Endothelial cell of umbilical vein (primary cell): ENCODE measurements at regions not wholly inside any gene's neighbourhood (a gene's known extent, or its start where the extent isn't known, plus 50 kb on each side); places are given as distances from the start of the nearest gene placed in this dataset.

Experiments
- BruUV-seq: library from RNA; stranded (reverse); fragments of 400-500 nt; replicated peaks from 2 replicates; lab custom pipeline; 2021; lab: Mats Ljungman, UMichigan
- CTCF ChIA-PET: fragments of 300-600, 350-600 bp; sonication (Branson Sonifier 250); formaldehyde crosslinking; loops from one replicate; lab custom pipeline; 2021; ENCODE audit warnings: antibody characterized with exemption, inconsistent platforms; lab: Charles Lee
- POLR2A ChIA-PET: fragments of 300-600, 350-600 bp; sonication (Branson Sonifier 250); formaldehyde crosslinking; loops from one replicate; lab custom pipeline; 2021; ENCODE audit warnings: antibody characterized with exemption, inconsistent platforms; lab: Charles Lee
- DNase-seq: peaks from one replicate; pipeline ENCODE4 v3.0.0-alpha.2; 2011; ENCODE audit warnings: low read depth, low spot score
- FAIRE-seq: peaks from 2 replicates; lab custom pipeline; 2011; peaks lifted over from hg19 to GRCh38; lab: Jason Lieb, UNC
- H2AFZ ChIP-seq: 2 replicates; pipeline ENCODE4 v1.6.0; 2012; ENCODE audit warnings: low read depth, low read length, control low read depth, inconsistent platforms
- H3K27ac ChIP-seq: 2 replicates; pipeline ENCODE4 v1.5.1; 2011; ENCODE audit warnings: low read depth, mild to moderate bottlenecking, control low read depth, low read length, moderate library complexity; ENCODE audit not compliant: insufficient read depth
- H3K27me3 ChIP-seq, 2 experiments: 2 replicates each; pipeline versions ENCODE4 v1.6.0 to v1.6.1; 2011; ENCODE audit warnings: low read length in 2 of 2, mixed read lengths in 1 of 2; ENCODE audit not compliant: control insufficient read depth in 2 of 2, insufficient read depth in 2 of 2
- H3K36me3 ChIP-seq, 2 experiments: 2 replicates in 1 of 2; 3 replicates in 1 of 2; pipeline ENCODE4 v1.5.1; 2011; ENCODE audit warnings: low read length in 2 of 2, mild to moderate bottlenecking in 1 of 2, moderate library complexity in 1 of 2; ENCODE audit not compliant: control insufficient read depth in 2 of 2, insufficient read depth in 2 of 2; ENCODE audit errors: extremely low read depth in 1 of 2
- H3K4me1 ChIP-seq: 3 replicates; pipeline ENCODE4 v1.5.1; 2011; ENCODE audit warnings: mild to moderate bottlenecking, low read length; ENCODE audit not compliant: control insufficient read depth, insufficient read depth; ENCODE audit errors: extremely low read depth
- H3K4me2 ChIP-seq: 2 replicates; pipeline ENCODE4 v1.6.1; 2011; ENCODE audit warnings: low read length, control low read depth, mixed read lengths; ENCODE audit not compliant: insufficient read depth
- H3K4me3 ChIP-seq, 3 experiments: fragments of 200-600 bp in 1 of 3; sonication (generic), shearing (Covaris generic) in 1 of 3; replicated peaks in 1 of 3; 2 replicates each; pipeline ENCODE4 v1.5.1; 2011 to 2016; ENCODE audit warnings: control low read depth in 3 of 3, low read length in 3 of 3, mild to moderate bottlenecking in 2 of 3, inconsistent platforms in 1 of 3, low read depth in 1 of 3, moderate library complexity in 1 of 3; ENCODE audit not compliant: insufficient read depth in 1 of 3
- H3K79me2 ChIP-seq: 2 replicates; pipeline ENCODE4 v1.6.0; 2012; ENCODE audit warnings: low read length, inconsistent platforms; ENCODE audit not compliant: control insufficient read depth, insufficient read depth
- H3K9ac ChIP-seq: replicated peaks from 2 replicates; pipeline ENCODE3; 2011; ENCODE audit warnings: low read length, control low read depth; ENCODE audit not compliant: insufficient read depth; ENCODE audit errors: extremely low read depth
- H3K9me1 ChIP-seq: replicated peaks from 3 replicates; pipeline ENCODE4 v1.6.0; 2011; ENCODE audit warnings: mild to moderate bottlenecking, low read length; ENCODE audit not compliant: control insufficient read depth, insufficient read depth; ENCODE audit errors: extremely low read depth
- H3K9me3 ChIP-seq: replicated peaks from 2 replicates; pipeline ENCODE4 v1.5.1; 2012; ENCODE audit warnings: low read length, inconsistent platforms; ENCODE audit not compliant: control insufficient read depth, insufficient read depth
- H4K20me1 ChIP-seq: replicated peaks from 2 replicates; pipeline ENCODE3; 2011; ENCODE audit warnings: mild to moderate bottlenecking, low read length; ENCODE audit not compliant: control insufficient read depth, insufficient read depth; ENCODE audit errors: extremely low read depth
- CTCF ChIP-seq, 2 donors: IDR thresholded peaks; 1 replicate in 1 of 2; 2 replicates in 1 of 2; pipeline ENCODE4 v1.5.1; 2011; ENCODE audit warnings: low read length in 2 of 2, mild to moderate bottlenecking in 2 of 2, moderate library complexity in 2 of 2, control low read depth in 1 of 2, inconsistent platforms in 1 of 2, low read depth in 1 of 2; ENCODE audit not compliant: insufficient read depth in 1 of 2; ENCODE audit errors: extremely low read depth in 1 of 2
- EZH2 ChIP-seq: IDR thresholded peaks from 2 replicates; pipeline ENCODE4 v1.6.1; 2012; ENCODE audit warnings: borderline replicate concordance, low read depth, mild to moderate bottlenecking, moderate library complexity, low read length, inconsistent platforms; ENCODE audit not compliant: severe bottlenecking
- FOS ChIP-seq: IDR thresholded peaks from 2 replicates; pipeline ENCODE4 v1.6.1; 2011; ENCODE audit warnings: mild to moderate bottlenecking, low read length, moderate library complexity, borderline replicate concordance; ENCODE audit not compliant: insufficient read depth
- GATA2 ChIP-seq: IDR thresholded peaks from 2 replicates; pipeline ENCODE4 v1.7.0; 2011; ENCODE audit warnings: low read depth, mild to moderate bottlenecking, moderate library complexity, mixed read lengths, low read length; ENCODE audit not compliant: insufficient read length, insufficient read depth
- JUN ChIP-seq: IDR thresholded peaks from 2 replicates; pipeline ENCODE4 v1.6.1; 2011; ENCODE audit warnings: borderline replicate concordance, low read depth; ENCODE audit not compliant: insufficient read length, insufficient read depth
- MAX ChIP-seq: IDR thresholded peaks from 2 replicates; pipeline ENCODE4 v1.6.1; 2011; ENCODE audit not compliant: insufficient read depth, insufficient read length
- MYC ChIP-seq: IDR thresholded peaks from one replicate; pipeline ENCODE4 v1.6.1; 2011; ENCODE audit warnings: mild to moderate bottlenecking, low read depth, low read length
- POLR2A ChIP-seq: IDR thresholded peaks from 2 replicates; pipeline ENCODE4 v1.6.1; 2012; ENCODE audit warnings: low read depth, mild to moderate bottlenecking, control low read depth, low read length
- POLR2AphosphoS5 ChIP-seq: IDR thresholded peaks from 2 replicates; pipeline ENCODE4 v1.6.1; 2012; ENCODE audit warnings: low read depth, mild to moderate bottlenecking, control low read depth, low read length, moderate library complexity; ENCODE audit not compliant: insufficient read depth
- dilution Hi-C: fragments of 300-500 bp; cut with MboI; formaldehyde crosslinking; loops from one replicate; pipeline ENCODE4 v1.15.0; 2019; ENCODE audit warnings: low sequenced_read_pairs; ENCODE audit not compliant: extremely low pct_ligation_motif_present
- intact Hi-C: fragments of 100-400 bp; cut with micrococcal nuclease; formaldehyde crosslinking; loops from one replicate; pipeline ENCODE4 v1.10.0; 2022

GRCh38 chr1:178664278-178664677 is 60.8 kb upstream of the RALGPS2 start:
- CTCF ChIA-PET, result interaction anchor here (2.1 kb wide), 1 partner anchor 13 kb away, joined by 9 read pairs; no protein-coding TSS in a partner anchor
- dilution Hi-C loops, result no loop called here

More at GRCh38 chr1:178664278-178664677, 60.8 kb upstream of the RALGPS2 start:
- no peaks in the 10 kb centered on the region for H3K9me1 ChIP-seq
- H3K27me3 ChIP-seq, result peaks cover 0 to 1% of the 10 kb centered on the region in 2 experiments
- DNase-seq, result no peak
- BruUV-seq, result no TSS peak
- H3K27ac ChIP-seq, result no peak overlapping the region
- POLR2A ChIA-PET, result no interaction called here
- H3K4me2 ChIP-seq, result no peak overlapping the region
- no peak overlapping the region for H2AFZ ChIP-seq
- no peaks in the 10 kb centered on the region for H3K36me3 ChIP-seq
- no peaks in the 10 kb centered on the region for H3K79me2 ChIP-seq
- no peak overlapping the region for H3K9ac ChIP-seq
- intact Hi-C loops, result no loop called here
- H3K4me1 ChIP-seq, result peaks cover 6% of the 10 kb centered on the region
- no peak for FAIRE-seq
- TF ChIP-seq MYC (no peak), EZH2 (no peak), POLR2A (no peak), MAX (no peak), GATA2 (no peak), CTCF (IDR thresholded peaks at IDR 0.05; ENCODE audit: extremely low read depth in 1 of 2, insufficient read depth in 1 of 2, low read depth in 1 of 2, low read length in 2 of 2) (no peak), JUN (no peak), FOS (no peak), POLR2AphosphoS5 (no peak)
- H4K20me1 ChIP-seq, result no peaks in the 10 kb centered on the region
- no peaks in the 10 kb centered on the region for H3K9me3 ChIP-seq
- no peak overlapping the region for H3K4me3 ChIP-seq
